H9 (cell line): ENCODE measurements at regions not wholly inside any gene's neighbourhood (a gene's known extent, or its start where the extent isn't known, plus 50 kb on each side); places are given as distances from the start of the nearest gene placed in this dataset.
A peak's percentile ranks its signal among the peaks of the same experiment; 100 is the strongest.

Experiments
- DNase-seq: peaks from one replicate; pipeline ENCODE4 v3.0.0-alpha.2; 2017
- H2AFZ ChIP-seq: one replicate; pipeline ENCODE4 v1.6.1; 2013; ENCODE audit warnings: mild to moderate bottlenecking, low read length, control low read depth, moderate library complexity
- H2AK5ac ChIP-seq: 2 replicates; pipeline ENCODE4 v1.6.1; 2013; ENCODE audit warnings: low read length, control low read depth, mixed read lengths; ENCODE audit not compliant: insufficient read length
- H2BK120ac ChIP-seq: one replicate; pipeline ENCODE4 v1.6.1; 2013; ENCODE audit warnings: low read depth, mild to moderate bottlenecking, low read length, control low read depth, inconsistent platforms; ENCODE audit not compliant: poor library complexity, severe bottlenecking
- H2BK12ac ChIP-seq: 2 replicates; pipeline ENCODE4 v1.6.1; 2013; ENCODE audit warnings: low read length, control low read depth, mixed read lengths, low read depth; ENCODE audit not compliant: insufficient read length
- H2BK15ac ChIP-seq: 2 replicates; pipeline ENCODE4 v1.6.1; 2013; ENCODE audit warnings: low read depth, low read length, control low read depth
- H2BK20ac ChIP-seq: one replicate; pipeline ENCODE4 v1.6.1; 2013; ENCODE audit warnings: low read depth, mild to moderate bottlenecking, low read length, control low read depth, inconsistent platforms; ENCODE audit not compliant: poor library complexity, severe bottlenecking
- H2BK5ac ChIP-seq: 2 replicates; pipeline ENCODE4 v1.6.1; 2013; ENCODE audit warnings: low read length, control low read depth, mixed read lengths; ENCODE audit not compliant: insufficient read length
- H3K14ac ChIP-seq: 2 replicates; pipeline ENCODE4 v1.6.1; 2013; ENCODE audit warnings: low read length, control low read depth; ENCODE audit not compliant: insufficient read depth
- H3K18ac ChIP-seq: 2 replicates; pipeline ENCODE4 v1.6.1; 2013; ENCODE audit warnings: low read depth, mild to moderate bottlenecking, mixed read lengths, low read length, control low read depth; ENCODE audit not compliant: insufficient read length
- H3K23ac ChIP-seq: 2 replicates; pipeline ENCODE4 v1.6.1; 2013; ENCODE audit warnings: low read length, control low read depth, mixed read lengths, low read depth; ENCODE audit not compliant: insufficient read length
- H3K23me2 ChIP-seq: 2 replicates; pipeline ENCODE4 v1.6.1; 2013; ENCODE audit warnings: low read depth, mild to moderate bottlenecking, mixed read lengths, low read length, control low read depth; ENCODE audit not compliant: insufficient read length, poor library complexity, severe bottlenecking
- H3K27ac ChIP-seq: 2 replicates; pipeline ENCODE4 v1.5.1; 2013; ENCODE audit warnings: low read length, control low read depth, mixed read lengths, low read depth; ENCODE audit not compliant: insufficient read length
- H3K27me3 ChIP-seq: 2 replicates; pipeline ENCODE4 v1.6.1; 2013; ENCODE audit warnings: low read length, control low read depth, inconsistent platforms; ENCODE audit not compliant: insufficient read depth
- H3K4ac ChIP-seq: 2 replicates; pipeline ENCODE4 v1.6.1; 2013; ENCODE audit warnings: low read depth, mild to moderate bottlenecking, control low read depth, inconsistent platforms, low read length, moderate library complexity
- H3K4me1 ChIP-seq: 2 replicates; pipeline ENCODE4 v1.6.1; 2013; ENCODE audit warnings: low read length, control low read depth, inconsistent platforms; ENCODE audit not compliant: insufficient read depth
- H3K4me2 ChIP-seq: 2 replicates; pipeline ENCODE4 v1.6.1; 2013; ENCODE audit warnings: low read length, control low read depth, mixed read lengths; ENCODE audit not compliant: insufficient read length, insufficient read depth
- H3K56ac ChIP-seq: 2 replicates; pipeline ENCODE4 v1.6.1; 2013; ENCODE audit warnings: low read depth, mild to moderate bottlenecking, mixed read lengths, low read length, control low read depth; ENCODE audit not compliant: insufficient read length
- H3K79me1 ChIP-seq: 2 replicates; pipeline ENCODE4 v1.6.1; 2013; ENCODE audit warnings: low read depth, mild to moderate bottlenecking, moderate library complexity, low read length, control low read depth, inconsistent platforms; ENCODE audit not compliant: insufficient read depth, poor library complexity, severe bottlenecking
- H3K79me2 ChIP-seq: 2 replicates; pipeline ENCODE4 v1.6.1; 2013; ENCODE audit warnings: low read length, control low read depth, inconsistent platforms; ENCODE audit not compliant: insufficient read depth
- H3K9ac ChIP-seq: 2 replicates; pipeline ENCODE4 v1.6.1; 2013; ENCODE audit warnings: low read length, control low read depth, mixed read lengths; ENCODE audit not compliant: insufficient read length; ENCODE audit errors: extremely low read depth
- H3K9me3 ChIP-seq: one replicate; pipeline ENCODE4 v1.6.1; 2013; ENCODE audit warnings: low read depth, low read length, inconsistent platforms; ENCODE audit not compliant: control insufficient read depth
- H3T11ph ChIP-seq: one replicate; pipeline ENCODE4 v1.6.1; 2013; ENCODE audit warnings: mild to moderate bottlenecking, low read length, control low read depth, inconsistent platforms
- H4K20me1 ChIP-seq: one replicate; pipeline ENCODE4 v1.6.1; 2013; ENCODE audit not compliant: control insufficient read depth, insufficient read length, insufficient read depth
- H4K5ac ChIP-seq: 2 replicates; pipeline ENCODE4 v1.6.1; 2013; ENCODE audit warnings: low read depth, mild to moderate bottlenecking, mixed read lengths, low read length, control low read depth; ENCODE audit not compliant: insufficient read length
- H4K8ac ChIP-seq: replicated peaks from 2 replicates; pipeline ENCODE4 v1.6.1; 2013; ENCODE audit warnings: low read length, control low read depth, mixed read lengths, low read depth; ENCODE audit not compliant: insufficient read length
- H4K91ac ChIP-seq: 2 replicates; pipeline ENCODE4 v1.6.1; 2013; ENCODE audit warnings: low read depth, mild to moderate bottlenecking, moderate library complexity, mixed read lengths, low read length, control low read depth; ENCODE audit not compliant: insufficient read length
- H3K27ac Mint-ChIP-seq, 3 experiments: 2 replicates in 2 of 3; 3 replicates in 1 of 3; pipeline ENCODE4 v1.8.0; 2020 to 2021; ENCODE audit warnings: mixed read lengths in 3 of 3, mild to moderate bottlenecking in 1 of 3, moderate library complexity in 1 of 3
- H3K27me3 Mint-ChIP-seq: 2 replicates; pipeline ENCODE4 v1.8.0; 2021; ENCODE audit warnings: low read depth, mild to moderate bottlenecking, moderate library complexity, mixed read lengths
- H3K36me3 Mint-ChIP-seq, 3 experiments: 2 replicates in 2 of 3; 3 replicates in 1 of 3; pipeline ENCODE4 v1.8.0; 2020 to 2021; ENCODE audit warnings: low read depth in 3 of 3, mixed read lengths in 3 of 3; ENCODE audit not compliant: insufficient read depth in 1 of 3
- H3K4me1 Mint-ChIP-seq, 2 experiments: 2 replicates each; pipeline ENCODE4 v1.8.0; 2020; ENCODE audit warnings: mixed read lengths in 2 of 2
- H3K4me3 Mint-ChIP-seq, 2 experiments: 2 replicates in 1 of 2; 3 replicates in 1 of 2; pipeline ENCODE4 v1.8.0; 2020 to 2021; ENCODE audit warnings: mild to moderate bottlenecking in 2 of 2, mixed read lengths in 2 of 2, moderate library complexity in 1 of 2
- H3K9me3 Mint-ChIP-seq, 2 experiments: 2 replicates in 1 of 2; 3 replicates in 1 of 2; pipeline ENCODE4 v1.8.0; 2020; ENCODE audit warnings: mild to moderate bottlenecking in 2 of 2, mixed read lengths in 2 of 2, moderate library complexity in 1 of 2
- whole genome bisulfite sequencing: extraction: QIAGEN DNeasy Blood & Tissue Kit; methylation state at CpG from one replicate; pipeline ENCODE4 v1.1.7; 2013; ENCODE audit warnings: missing lambda C conversion rate, low lambda C conversion rate, mixed read lengths; ENCODE audit not compliant: insufficient read length; ENCODE audit errors: extremely low coverage; 5-methylcytosine and 5-hydroxymethylcytosine counted together
- TF ChIP-seq, protein P1 (sequence below): fragments of 200-600 bp; sonication (generic); conservative IDR thresholded peaks from 3 replicates; pipeline ENCODE4 v1.8.0; 2021; ENCODE audit warnings: antibody characterized with exemption, mild to moderate bottlenecking

DNA sequence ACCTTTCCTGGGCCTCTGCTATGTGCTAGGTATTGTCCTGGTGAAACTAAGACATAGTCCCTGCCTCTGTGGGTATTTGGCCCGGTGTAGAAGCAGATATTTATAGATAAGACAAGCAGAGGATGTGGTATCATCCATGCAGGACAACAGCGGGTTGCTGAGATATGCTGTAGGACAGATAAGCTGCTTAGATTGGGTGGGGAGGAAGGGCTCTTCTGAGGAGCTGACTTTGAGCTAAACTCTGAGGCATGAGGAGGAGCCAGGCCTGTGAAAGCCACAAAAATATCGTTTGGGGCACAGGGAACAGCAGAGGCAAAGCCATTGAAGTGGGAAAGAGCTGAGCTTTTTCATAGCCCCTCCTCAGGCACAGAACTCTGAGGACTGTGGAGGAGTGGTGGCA lies 492.5 kb upstream of the CFAP20DC start:
- no peaks in the 10 kb centered on the region for H3K79me1 ChIP-seq
- no peak overlapping the region for H3T11ph ChIP-seq
- Mint-ChIP-seq H3K36me3 (no peaks in the 10 kb centered on the region), H3K9me3 (no peaks in the 10 kb centered on the region), H3K27ac (peak overlapping the region in 1 of 3 experiments; percentile 73; a peak in 1 of 7 replicates), H3K4me3 (no peak overlapping the region), H3K27me3 (no peaks in the 10 kb centered on the region), H3K4me1 (peaks cover 11 to 12% of the 10 kb centered on the region in 2 experiments)
- H3K18ac ChIP-seq, result no peak overlapping the region
- H3K4me2 ChIP-seq, result no peak overlapping the region
- no peak overlapping the region for H3K27ac ChIP-seq
- TF ChIP-seq, protein P1, sequence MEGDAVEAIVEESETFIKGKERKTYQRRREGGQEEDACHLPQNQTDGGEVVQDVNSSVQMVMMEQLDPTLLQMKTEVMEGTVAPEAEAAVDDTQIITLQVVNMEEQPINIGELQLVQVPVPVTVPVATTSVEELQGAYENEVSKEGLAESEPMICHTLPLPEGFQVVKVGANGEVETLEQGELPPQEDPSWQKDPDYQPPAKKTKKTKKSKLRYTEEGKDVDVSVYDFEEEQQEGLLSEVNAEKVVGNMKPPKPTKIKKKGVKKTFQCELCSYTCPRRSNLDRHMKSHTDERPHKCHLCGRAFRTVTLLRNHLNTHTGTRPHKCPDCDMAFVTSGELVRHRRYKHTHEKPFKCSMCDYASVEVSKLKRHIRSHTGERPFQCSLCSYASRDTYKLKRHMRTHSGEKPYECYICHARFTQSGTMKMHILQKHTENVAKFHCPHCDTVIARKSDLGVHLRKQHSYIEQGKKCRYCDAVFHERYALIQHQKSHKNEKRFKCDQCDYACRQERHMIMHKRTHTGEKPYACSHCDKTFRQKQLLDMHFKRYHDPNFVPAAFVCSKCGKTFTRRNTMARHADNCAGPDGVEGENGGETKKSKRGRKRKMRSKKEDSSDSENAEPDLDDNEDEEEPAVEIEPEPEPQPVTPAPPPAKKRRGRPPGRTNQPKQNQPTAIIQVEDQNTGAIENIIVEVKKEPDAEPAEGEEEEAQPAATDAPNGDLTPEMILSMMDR, result no peak
- H2AFZ ChIP-seq, result no peak overlapping the region
- H3K56ac ChIP-seq, result no peak overlapping the region
- H2BK15ac ChIP-seq, result no peak overlapping the region
- H3K4ac ChIP-seq, result no peak overlapping the region
- no peak overlapping the region for H4K91ac ChIP-seq
- H3K79me2 ChIP-seq, result no peaks in the 10 kb centered on the region
- peak overlapping the region; percentile 60 for H2BK20ac ChIP-seq
- DNase-seq, result no peak
- no peak overlapping the region for H3K9ac ChIP-seq
- WGBS, result no CpG with 5 or more reads among the region's 3 CpGs
- H3K14ac ChIP-seq, result no peak overlapping the region
- H2BK12ac ChIP-seq, result no peak overlapping the region
- H2AK5ac ChIP-seq, result no peak overlapping the region
- no peak overlapping the region for H4K5ac ChIP-seq
- no peak overlapping the region for H3K23ac ChIP-seq
- no peaks in the 10 kb centered on the region for H3K9me3 ChIP-seq
- peaks cover 3% of the 10 kb centered on the region; the same call in 1 of the 2 replicates for H3K4me1 ChIP-seq
- no peak overlapping the region for H2BK120ac ChIP-seq
- H4K20me1 ChIP-seq, result no peaks in the 10 kb centered on the region
- no peak overlapping the region for H4K8ac ChIP-seq
- H3K23me2 ChIP-seq, result no peaks in the 10 kb centered on the region
- H2BK5ac ChIP-seq, result no peak overlapping the region
- no peaks in the 10 kb centered on the region for H3K27me3 ChIP-seq
